ENCODE measurements at regions not wholly inside any gene's neighbourhood (a gene's known extent, or its start where the extent isn't known, plus 50 kb on each side); places are given as distances from the start of the nearest gene placed in this dataset.

GRCh38 chr12:115037830-115038229 is 353.9 kb upstream of the TBX3 start:
- no peak for DNase-seq (ENCODE audit: low spot score)
- no peak for TF ChIP-seq CTCF (IDR thresholded peaks at IDR 0.05; ENCODE audit: extremely low read depth, missing control alignments)

GRCh38 chr12:115035535-115036107 is 351.6 kb upstream of the TBX3 start:
- no peak for TF ChIP-seq CTCF (IDR thresholded peaks at IDR 0.05; ENCODE audit: extremely low read depth, missing control alignments)
- no peak for DNase-seq (ENCODE audit: low spot score)

- no peak for DNase-seq (ENCODE audit: low spot score)
- no peak for TF ChIP-seq CTCF (IDR thresholded peaks at IDR 0.05; ENCODE audit: extremely low read depth, missing control alignments)
These were observed 348.5 kb upstream of the TBX3 start for GRCh38 chr12:115032521-115032920.

DNA sequence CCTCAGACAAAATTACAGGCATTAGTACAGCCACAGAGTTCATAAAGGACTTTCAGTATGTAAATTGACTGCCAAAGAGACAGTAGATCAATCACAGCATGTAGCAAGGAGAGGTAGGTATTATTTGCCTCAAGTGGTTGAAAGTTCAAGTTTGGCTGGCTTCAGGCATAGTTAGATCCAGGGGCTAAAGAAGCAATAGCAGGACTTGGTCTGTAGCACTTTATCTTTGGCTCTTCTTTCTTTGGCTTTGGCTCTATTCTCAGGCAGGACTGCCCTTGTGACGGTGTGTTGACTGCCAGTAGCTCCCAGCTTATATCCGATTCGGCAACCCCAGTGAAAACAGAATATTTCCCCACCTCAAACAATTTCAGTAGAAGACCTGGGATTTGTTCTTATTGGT is 346.0 kb upstream of the TBX3 start:
- TF ChIP-seq CTCF (IDR thresholded peaks at IDR 0.05; ENCODE audit: extremely low read depth, missing control alignments), result no peak
- DNase-seq (ENCODE audit: low spot score), result no peak

DNA sequence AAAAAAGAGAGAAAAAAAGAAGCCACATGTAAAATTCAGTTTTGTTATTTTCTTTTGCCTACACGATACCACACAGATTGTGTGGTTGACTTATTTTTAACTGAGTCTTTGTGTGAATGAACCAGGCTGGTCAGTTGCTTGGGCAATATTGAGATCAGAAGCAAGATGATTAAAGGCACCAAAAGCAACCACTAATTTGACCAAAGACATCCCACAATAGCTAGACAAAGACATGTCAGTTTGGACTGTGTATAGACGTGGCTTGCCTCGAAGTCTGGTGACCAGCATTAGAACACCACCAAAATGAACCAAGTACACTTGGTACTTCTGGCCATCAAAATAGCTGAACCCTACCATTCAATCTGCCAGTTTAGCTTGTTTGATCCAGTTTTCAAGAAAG is 340.6 kb upstream of the TBX3 start:
- TF ChIP-seq CTCF (IDR thresholded peaks at IDR 0.05; ENCODE audit: extremely low read depth, missing control alignments), result no peak
- DNase-seq (ENCODE audit: low spot score), result no peak

DNA sequence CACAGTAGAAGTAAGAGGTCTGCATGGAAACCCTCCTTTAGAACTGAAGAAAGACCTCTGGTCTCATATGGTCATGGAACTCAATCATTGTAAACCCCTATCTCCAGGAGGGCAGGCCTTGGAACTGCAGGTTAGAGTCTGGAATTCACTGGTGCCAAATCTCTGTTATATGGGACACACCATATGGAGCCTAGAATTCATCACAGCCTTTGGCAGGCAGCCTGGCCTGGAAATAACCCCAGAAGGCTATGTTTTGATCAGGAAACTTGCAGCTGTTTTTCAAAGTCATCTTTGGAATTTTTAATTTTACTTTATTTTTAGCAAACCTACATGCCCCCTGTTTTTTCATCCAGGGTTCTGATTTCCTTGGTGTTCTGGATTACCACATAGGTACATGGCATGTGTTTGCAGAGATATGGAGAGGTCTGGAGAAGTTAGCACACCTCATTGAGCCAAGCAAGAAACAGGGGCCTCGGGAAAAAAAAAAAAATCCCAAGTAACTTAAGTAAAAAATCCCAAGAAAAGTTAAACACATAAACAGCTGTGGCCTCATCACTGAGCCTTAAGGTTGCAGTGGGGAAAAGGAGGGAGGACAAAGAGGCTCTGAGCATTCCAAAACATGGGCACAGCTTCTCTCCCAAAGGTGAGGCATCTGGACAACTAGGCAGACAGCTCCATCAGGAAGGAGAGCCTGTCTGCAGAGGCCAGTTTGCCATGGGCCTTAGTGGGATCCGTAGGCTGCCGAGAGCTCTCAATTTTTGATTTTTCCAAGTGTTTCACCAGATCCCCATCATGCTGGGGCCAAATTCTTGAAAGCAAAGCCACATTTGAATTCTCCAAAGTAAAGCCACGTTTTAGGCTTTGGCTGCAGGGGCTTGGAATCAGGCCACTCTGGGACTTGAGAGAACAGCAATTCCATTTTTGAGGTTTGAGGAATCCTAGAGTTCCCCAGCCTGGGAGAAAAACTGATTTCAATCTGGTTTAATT is 339.6 kb upstream of the TBX3 start:
- no peak for DNase-seq (ENCODE audit: low spot score)
- no peak for TF ChIP-seq CTCF (IDR thresholded peaks at IDR 0.05; ENCODE audit: extremely low read depth, missing control alignments)

DNA sequence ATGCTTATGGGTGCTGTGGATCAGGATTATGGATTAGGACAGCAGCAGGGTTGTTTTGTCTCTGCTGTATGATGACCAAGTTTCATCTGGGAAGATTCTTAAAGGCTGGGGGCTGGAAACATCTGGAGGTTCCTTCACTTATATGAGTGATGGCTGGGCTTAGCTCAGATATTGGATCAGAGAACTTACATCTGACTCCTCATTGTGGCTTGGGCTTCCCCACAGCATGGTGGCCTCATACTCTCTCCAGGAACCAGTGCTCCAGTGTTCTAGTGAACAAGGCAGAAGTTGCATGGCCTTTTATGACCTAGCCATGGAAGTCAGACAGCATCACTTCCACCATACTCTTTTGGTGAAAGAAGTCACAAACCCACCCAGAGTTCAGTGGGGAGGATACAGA is 336.1 kb upstream of the TBX3 start:
- no peak for DNase-seq (ENCODE audit: low spot score)
- TF ChIP-seq CTCF (IDR thresholded peaks at IDR 0.05; ENCODE audit: extremely low read depth, missing control alignments), result no peak

Measured in GM20000 (cell line).